NCI-H345 (cell line): ENCODE measurements at regions not wholly inside any gene's neighbourhood (a gene's known extent, or its start where the extent isn't known, plus 50 kb on each side); places are given as distances from the start of the nearest gene placed in this dataset.

Experiments used
- DNase-seq: peaks from one replicate; lab custom pipeline; 2025; lab: John Stamatoyannopoulos, UW

- no peak for DNase-seq
Observed at GRCh38 chr11:91955206-91955605, 269.4 kb upstream of the FAT3 start.

- DNase-seq, result no peak
Observed at GRCh38 chr11:91952056-91952455, 272.6 kb upstream of the FAT3 start.

GRCh38 chr11:91947215-91947820 is 277.3 kb upstream of the FAT3 start:
- DNase-seq, result peak; percentile 92

GRCh38 chr11:91946397-91946951 is 278.1 kb upstream of the FAT3 start:
- no peak for DNase-seq

GRCh38 chr11:91935120-91935519 is 289.5 kb upstream of the FAT3 start:
- no peak for DNase-seq

- no peak for DNase-seq
Observed at GRCh38 chr11:91932151-91932821, 292.3 kb upstream of the FAT3 start.

GRCh38 chr11:91927448-91927847 is 297.2 kb upstream of the FAT3 start:
- DNase-seq, result no peak

- no peak for DNase-seq
Observed at GRCh38 chr11:91926965-91927364, 297.7 kb upstream of the FAT3 start.

GRCh38 chr11:91922846-91923245 is 301.8 kb upstream of the FAT3 start:
- no peak for DNase-seq

GRCh38 chr11:91921974-91922373 is 302.6 kb upstream of the FAT3 start:
- no peak for DNase-seq

- no peak for DNase-seq
Observed at GRCh38 chr11:91913407-91913806, 311.2 kb upstream of the FAT3 start.

- no peak for DNase-seq
Observed at GRCh38 chr11:91912322-91912721, 312.3 kb upstream of the FAT3 start.

- no peak for DNase-seq
Observed at GRCh38 chr11:91906871-91907624, 317.6 kb upstream of the FAT3 start.

GRCh38 chr11:91904792-91905785 is 319.5 kb upstream of the FAT3 start:
- DNase-seq, result no peak

GRCh38 chr11:91902312-91902711 is 322.3 kb upstream of the FAT3 start:
- DNase-seq, result no peak

- no peak for DNase-seq
Observed at GRCh38 chr11:91880660-91881059, 344.0 kb upstream of the FAT3 start.

- DNase-seq, result no peak
Observed at GRCh38 chr11:91876746-91877145, 347.9 kb upstream of the FAT3 start.

GRCh38 chr11:91872243-91872642 is 352.4 kb upstream of the FAT3 start:
- DNase-seq, result no peak

GRCh38 chr11:91871791-91872190 is 352.8 kb upstream of the FAT3 start:
- DNase-seq, result no peak

GRCh38 chr11:91871048-91871447 is 353.6 kb upstream of the FAT3 start:
- no peak for DNase-seq

GRCh38 chr11:91869686-91870085 is 354.9 kb upstream of the FAT3 start:
- no peak for DNase-seq

- no peak for DNase-seq
Observed at GRCh38 chr11:91866642-91867041, 358.0 kb upstream of the FAT3 start.
